Esophagus squamous epithelium (tissue), 5 donors: ENCODE measurements at regions not wholly inside any gene's neighbourhood (a gene's known extent, or its start where the extent isn't known, plus 50 kb on each side); places are given as distances from the start of the nearest gene placed in this dataset.

Source experiments
- DNase-seq: peaks from one replicate; lab custom pipeline; 2025; lab: John Stamatoyannopoulos, UW
- H3K27ac ChIP-seq, 4 donors: fragments of 200-600 bp; sonication (generic); one replicate each; pipeline ENCODE4 v1.5.1; 2016 to 2019; ENCODE audit warnings: mild to moderate bottlenecking in 1 of 4
- H3K27me3 ChIP-seq, 4 donors: fragments of 200-600 bp; sonication (generic); 1 replicate in 3 of 4; 2 replicates in 1 of 4; pipeline versions ENCODE4 v1.5.1 to v1.6.0; 2017 to 2021; ENCODE audit warnings: antibody characterized with exemption in 1 of 4
- H3K36me3 ChIP-seq, 3 donors: fragments of 200-600 bp; sonication (generic); one replicate each; pipeline ENCODE4 v1.5.1; 2016 to 2019
- H3K4me1 ChIP-seq, 3 donors: fragments of 200-600 bp; sonication (generic); one replicate each; pipeline ENCODE4 v1.5.1; 2017 to 2019
- H3K4me3 ChIP-seq, 4 donors: fragments of 200-600 bp; sonication (generic); 1 replicate in 3 of 4; 2 replicates in 1 of 4; pipeline ENCODE4 v1.5.1; 2016 to 2019; ENCODE audit warnings: mild to moderate bottlenecking in 2 of 4, moderate library complexity in 1 of 4
- H3K9me3 ChIP-seq, 3 donors: fragments of 200-600 bp; sonication (generic); one replicate each; pipeline ENCODE4 v1.5.1; 2016 to 2019
- CTCF ChIP-seq, 6 experiments: fragments of 450-650 bp in 4 of 6; fragments of 200-600 bp in 2 of 6; sonication (generic) in 2 of 6; IDR thresholded peaks; one replicate each; pipeline ENCODE4 v1.5.1; 2016 to 2019; ENCODE audit warnings: antibody characterized with exemption in 6 of 6, mild to moderate bottlenecking in 4 of 6, moderate library complexity in 4 of 6
- POLR2A ChIP-seq, 4 donors: fragments of 450-650 bp; IDR thresholded peaks; one replicate each; pipeline ENCODE4 v1.6.1; 2017; ENCODE audit warnings: antibody characterized with exemption in 4 of 4, mild to moderate bottlenecking in 4 of 4, moderate library complexity in 3 of 4
- WGBS, 2 donors: methylation state at CpG; one replicate each; pipeline ENCODE4 v1.1.5; 2018; 5-methylcytosine and 5-hydroxymethylcytosine counted together
- intact Hi-C: fragments of 100-400 bp; cut with DNase I; formaldehyde crosslinking; loops from one replicate; pipeline ENCODE4 v1.15.0; 2022
- donor health status: DM: yes; HTN: yes; CAD: no.

GRCh38 chr16:10245002-10245401 lies 62.8 kb upstream of the GRIN2A start:
- intact Hi-C loops, result no loop called here
- Histone ChIP-seq H3K4me1 (peaks cover 0 to under 1% (median 0%) of the 10 kb centered on the region in 3 donors), H3K36me3 (no peaks in the 10 kb centered on the region), H3K27me3 (peaks cover 0 to 6% (median 0%) of the 10 kb centered on the region in 4 donors), H3K27ac (no peak overlapping the region), H3K4me3 (no peak overlapping the region), H3K9me3 (no peaks in the 10 kb centered on the region)
- no peak for TF ChIP-seq POLR2A (IDR thresholded peaks at IDR 0.05)
- no peak for TF ChIP-seq CTCF (IDR thresholded peaks at IDR 0.05)
- no peak for DNase-seq
- WGBS, 2 donors, result 68 to 77% methylated on average over 4 to 7 of the region's 10 CpGs

- Histone ChIP-seq H3K36me3 (no peaks in the 10 kb centered on the region), H3K27me3 (peaks cover 0 to 18% (median 0%) of the 10 kb centered on the region in 4 donors), H3K9me3 (no peaks in the 10 kb centered on the region), H3K4me1 (peaks cover 0 to 7% (median 0%) of the 10 kb centered on the region in 3 donors), H3K27ac (no peak overlapping the region), H3K4me3 (no peak overlapping the region)
- intact Hi-C loops, result loop anchor here (5.0 kb wide), 1 partner anchor 252 kb away; no protein-coding TSS in a partner anchor
- WGBS, 2 donors, result 35 to 42% methylated on average over 7 to 8 of the region's 12 CpGs
- no peak for DNase-seq
- TF ChIP-seq POLR2A (IDR thresholded peaks at IDR 0.05) (no peak), CTCF (IDR thresholded peaks at IDR 0.05) (no peak)
Observed at GRCh38 chr16:10250137-10250828, 68.1 kb upstream of the GRIN2A start.

GRCh38 chr16:10252155-10252554 lies 69.9 kb upstream of the GRIN2A start:
- 91% methylated on average over 26 of the region's 31 CpGs for WGBS, 2 donors

GRCh38 chr16:10253409-10253808 lies 71.2 kb upstream of the GRIN2A start:
- Histone ChIP-seq H3K9me3 (no peaks in the 10 kb centered on the region), H3K4me1 (peaks cover 5 to 31% (median 15%) of the 10 kb centered on the region in 3 donors), H3K27ac (no peak overlapping the region), H3K36me3 (no peaks in the 10 kb centered on the region), H3K27me3 (peaks cover 0 to 18% (median 0%) of the 10 kb centered on the region in 4 donors), H3K4me3 (no peak overlapping the region)
- WGBS, 2 donors, result 66 to 72% methylated on average over 6 to 9 of the region's 10 CpGs
- TF ChIP-seq CTCF (IDR thresholded peaks at IDR 0.05) (no peak), POLR2A (IDR thresholded peaks at IDR 0.05) (no peak)
- intact Hi-C loops, result loop anchor here (5.0 kb wide), 1 partner anchor 249 kb away; no protein-coding TSS in a partner anchor
- no peak for DNase-seq

More at GRCh38 chr16:10252155-10252554, 69.9 kb upstream of the GRIN2A start:
- Histone ChIP-seq H3K4me3 (no peak overlapping the region), H3K36me3 (no peaks in the 10 kb centered on the region), H3K27me3 (peaks cover 0 to 18% (median 0%) of the 10 kb centered on the region in 4 donors), H3K4me1 (peaks cover 4 to 24% (median 10%) of the 10 kb centered on the region in 3 donors), H3K27ac (no peak overlapping the region), H3K9me3 (no peaks in the 10 kb centered on the region)
- DNase-seq, result no peak
- TF ChIP-seq CTCF (IDR thresholded peaks at IDR 0.05) (no peak), POLR2A (IDR thresholded peaks at IDR 0.05) (no peak)
- intact Hi-C loops, result loop anchor here (5.0 kb wide), 1 partner anchor 250 kb away; no protein-coding TSS in a partner anchor

- TF ChIP-seq CTCF (IDR thresholded peaks at IDR 0.05) (no peak), POLR2A (IDR thresholded peaks at IDR 0.05) (no peak)
- intact Hi-C loops, result no loop called here
- WGBS, 2 donors, result 25 to 46% methylated on average over 3 of the region's 3 CpGs
- Histone ChIP-seq H3K9me3 (no peaks in the 10 kb centered on the region), H3K27ac (peak overlapping the region in 3 of 4 donors; percentile 4 to 49 (median 7)), H3K27me3 (peaks cover 0 to 18% (median 0%) of the 10 kb centered on the region in 4 donors), H3K4me3 (no peak overlapping the region), H3K36me3 (no peaks in the 10 kb centered on the region), H3K4me1 (peaks cover 5 to 24% (median 15%) of the 10 kb centered on the region in 3 donors)
- DNase-seq, result no peak
Observed at GRCh38 chr16:10255728-10256127, 73.5 kb upstream of the GRIN2A start.
